HepG2 (cell line): ENCODE measurements at regions not wholly inside any gene's neighbourhood (a gene's known extent, or its start where the extent isn't known, plus 50 kb on each side); places are given as distances from the start of the nearest gene placed in this dataset.

Experiments used
- ATF1 ChIP-seq: IDR thresholded peaks from 2 replicates; pipeline ENCODE4 v1.6.1; 2016; ENCODE audit warnings: mild to moderate bottlenecking, control low read depth
- BRCA1 ChIP-seq: sonication (generic); formaldehyde crosslinking; IDR thresholded peaks from 2 replicates; pipeline ENCODE4 v1.4.0; 2020; ENCODE audit warnings: missing genetic modification reagents
- DPF2 ChIP-seq: sonication (generic); formaldehyde crosslinking; IDR thresholded peaks from 2 replicates; pipeline ENCODE4 v1.4.0; 2020; ENCODE audit warnings: mild to moderate bottlenecking, low read depth, missing genetic modification reagents, borderline replicate concordance
- KLF11 ChIP-seq: IDR thresholded peaks from 2 replicates; pipeline ENCODE4 v1.6.1; 2016; ENCODE audit warnings: missing compliant biosample characterization
- MBD4 ChIP-seq: IDR thresholded peaks from 2 replicates; pipeline ENCODE4 v1.6.1; 2012; ENCODE audit warnings: low read length, inconsistent platforms, borderline replicate concordance
- MED1 ChIP-seq: sonication (generic); formaldehyde crosslinking; IDR thresholded peaks from 2 replicates; pipeline ENCODE4 v1.4.0; 2020; ENCODE audit warnings: missing genetic modification reagents
- PPARG ChIP-seq: conservative IDR thresholded peaks from 2 replicates; pipeline ENCODE4 v1.6.1; 2016; ENCODE audit warnings: missing biosample characterization, missing genetic modification reagents
- SETDB1 ChIP-seq: sonication (generic); formaldehyde crosslinking; IDR thresholded peaks from 2 replicates; pipeline ENCODE4 v1.5.1; 2020; ENCODE audit warnings: missing genetic modification reagents, mild to moderate bottlenecking, borderline replicate concordance
- SIN3B ChIP-seq: fragments of 150-350 bp; IDR thresholded peaks from 2 replicates; pipeline ENCODE4 v1.6.1; 2014; ENCODE audit warnings: low read length
- SOX5 ChIP-seq: IDR thresholded peaks from 2 replicates; pipeline ENCODE4 v1.6.1; 2016; ENCODE audit warnings: borderline replicate concordance
- TCF7 ChIP-seq: sonication (generic); IDR thresholded peaks from 2 replicates; pipeline ENCODE4 v1.6.1; 2016; ENCODE audit warnings: antibody characterized with exemption, low read depth
- YEATS4 ChIP-seq: sonication (generic); formaldehyde crosslinking; IDR thresholded peaks from 2 replicates; pipeline ENCODE4 v1.4.0; 2020; ENCODE audit warnings: missing genetic modification reagents, borderline replicate concordance
- ZNF17 ChIP-seq: sonication (generic); formaldehyde crosslinking; IDR thresholded peaks from 2 replicates; pipeline ENCODE4 v1.5.0; 2020; ENCODE audit warnings: mild to moderate bottlenecking, missing genetic modification reagents
- ZNF20 ChIP-seq: sonication (generic); formaldehyde crosslinking; IDR thresholded peaks from 2 replicates; pipeline ENCODE4 v1.4.0; 2020; ENCODE audit warnings: mild to moderate bottlenecking, moderate library complexity, missing genetic modification reagents
- ZNF33B ChIP-seq: sonication (generic); formaldehyde crosslinking; IDR thresholded peaks from 2 replicates; pipeline ENCODE4 v1.5.1; 2020; ENCODE audit warnings: mild to moderate bottlenecking, missing genetic modification reagents
- ZNF503 ChIP-seq: sonication (generic); formaldehyde crosslinking; IDR thresholded peaks from 2 replicates; pipeline ENCODE4 v1.4.0; 2020; ENCODE audit warnings: missing genetic modification reagents
- ZNF781 ChIP-seq: sonication (generic); formaldehyde crosslinking; IDR thresholded peaks from 2 replicates; pipeline ENCODE4 v1.5.1; 2020; ENCODE audit warnings: borderline replicate concordance, mild to moderate bottlenecking, missing genetic modification reagents; ENCODE audit errors: not compliant biosample characterization
- ZNF83 ChIP-seq: sonication (generic); formaldehyde crosslinking; IDR thresholded peaks from 2 replicates; pipeline ENCODE4 v1.4.0; 2020; ENCODE audit warnings: missing genetic modification reagents, mild to moderate bottlenecking, borderline replicate concordance
- ZSCAN29 ChIP-seq: sonication (generic); formaldehyde crosslinking; conservative IDR thresholded peaks from 2 replicates; pipeline ENCODE4 v1.4.0; 2020; ENCODE audit warnings: mild to moderate bottlenecking, missing genetic modification reagents
- TF ChIP-seq, protein P1 (sequence below): sonication (generic); formaldehyde crosslinking; IDR thresholded peaks from 2 replicates; pipeline ENCODE4 v1.4.0; 2020; ENCODE audit warnings: missing genetic modification reagents
- TF ChIP-seq, protein P2 (sequence below): sonication (generic); formaldehyde crosslinking; IDR thresholded peaks from 2 replicates; pipeline ENCODE4 v1.5.1; 2020; ENCODE audit warnings: mild to moderate bottlenecking, moderate library complexity, missing genetic modification reagents
- TF ChIP-seq, protein P3 (sequence below): sonication (generic); formaldehyde crosslinking; IDR thresholded peaks from 2 replicates; pipeline ENCODE4 v1.4.0; 2020; ENCODE audit warnings: mild to moderate bottlenecking, low read depth, missing genetic modification reagents
- TF ChIP-seq, protein P4 (sequence below): sonication (generic); formaldehyde crosslinking; IDR thresholded peaks from 2 replicates; pipeline ENCODE4 v1.8.1; 2023; ENCODE audit warnings: mild to moderate bottlenecking, missing genetic modification reagents
- TF ChIP-seq, protein P5 (sequence below): IDR thresholded peaks from 2 replicates; pipeline ENCODE4 v1.6.1; 2012; ENCODE audit warnings: inconsistent platforms
- TF ChIP-seq, protein P6 (sequence below): conservative IDR thresholded peaks from 2 replicates; pipeline ENCODE4 v1.6.1; 2018; ENCODE audit warnings: missing genetic modification reagents

GRCh38 chr18:42168487-42168886 is 213.5 kb downstream of the PIK3C3 start (continued):
- TF ChIP-seq BRCA1 (CRISPR knock-in tag) (0 out of 2 replicates have a peak, but pooled peaks have one; percentile 71), MBD4 (no peak), PPARG (CRISPR knock-in tag) (peak; percentile 78), ZNF83 (no peak), ZNF781 (CRISPR knock-in tag) (no peak), ZNF17 (no peak), DPF2 (CRISPR knock-in tag) (peak; percentile 87), ATF1 (CRISPR knock-in tag) (peak; percentile 50), ZNF20 (CRISPR knock-in tag) (no peak), SOX5 (peak; percentile 91), TCF7 (peak; percentile 50), ZNF33B (no peak), ZSCAN29 (CRISPR knock-in tag) (no peak), ZNF503 (CRISPR knock-in tag) (peak; percentile 75), SETDB1 (no peak), KLF11 (CRISPR knock-in tag) (no peak), MED1 (peak; percentile 90), SIN3B (no peak), YEATS4 (CRISPR knock-in tag) (peak; percentile 70; the same call in 1 of the 2 replicates)
- TF ChIP-seq, protein P1, sequence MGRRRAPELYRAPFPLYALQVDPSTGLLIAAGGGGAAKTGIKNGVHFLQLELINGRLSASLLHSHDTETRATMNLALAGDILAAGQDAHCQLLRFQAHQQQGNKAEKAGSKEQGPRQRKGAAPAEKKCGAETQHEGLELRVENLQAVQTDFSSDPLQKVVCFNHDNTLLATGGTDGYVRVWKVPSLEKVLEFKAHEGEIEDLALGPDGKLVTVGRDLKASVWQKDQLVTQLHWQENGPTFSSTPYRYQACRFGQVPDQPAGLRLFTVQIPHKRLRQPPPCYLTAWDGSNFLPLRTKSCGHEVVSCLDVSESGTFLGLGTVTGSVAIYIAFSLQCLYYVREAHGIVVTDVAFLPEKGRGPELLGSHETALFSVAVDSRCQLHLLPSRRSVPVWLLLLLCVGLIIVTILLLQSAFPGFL (CRISPR knock-in tag) = no peak
- TF ChIP-seq, protein P2, sequence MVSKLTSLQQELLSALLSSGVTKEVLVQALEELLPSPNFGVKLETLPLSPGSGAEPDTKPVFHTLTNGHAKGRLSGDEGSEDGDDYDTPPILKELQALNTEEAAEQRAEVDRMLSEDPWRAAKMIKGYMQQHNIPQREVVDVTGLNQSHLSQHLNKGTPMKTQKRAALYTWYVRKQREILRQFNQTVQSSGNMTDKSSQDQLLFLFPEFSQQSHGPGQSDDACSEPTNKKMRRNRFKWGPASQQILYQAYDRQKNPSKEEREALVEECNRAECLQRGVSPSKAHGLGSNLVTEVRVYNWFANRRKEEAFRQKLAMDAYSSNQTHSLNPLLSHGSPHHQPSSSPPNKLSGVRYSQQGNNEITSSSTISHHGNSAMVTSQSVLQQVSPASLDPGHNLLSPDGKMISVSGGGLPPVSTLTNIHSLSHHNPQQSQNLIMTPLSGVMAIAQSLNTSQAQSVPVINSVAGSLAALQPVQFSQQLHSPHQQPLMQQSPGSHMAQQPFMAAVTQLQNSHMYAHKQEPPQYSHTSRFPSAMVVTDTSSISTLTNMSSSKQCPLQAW (CRISPR knock-in tag) = no peak
- TF ChIP-seq, protein P3, sequence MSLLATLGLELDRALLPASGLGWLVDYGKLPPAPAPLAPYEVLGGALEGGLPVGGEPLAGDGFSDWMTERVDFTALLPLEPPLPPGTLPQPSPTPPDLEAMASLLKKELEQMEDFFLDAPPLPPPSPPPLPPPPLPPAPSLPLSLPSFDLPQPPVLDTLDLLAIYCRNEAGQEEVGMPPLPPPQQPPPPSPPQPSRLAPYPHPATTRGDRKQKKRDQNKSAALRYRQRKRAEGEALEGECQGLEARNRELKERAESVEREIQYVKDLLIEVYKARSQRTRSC (CRISPR knock-in tag) = no peak
- TF ChIP-seq, protein P4, sequence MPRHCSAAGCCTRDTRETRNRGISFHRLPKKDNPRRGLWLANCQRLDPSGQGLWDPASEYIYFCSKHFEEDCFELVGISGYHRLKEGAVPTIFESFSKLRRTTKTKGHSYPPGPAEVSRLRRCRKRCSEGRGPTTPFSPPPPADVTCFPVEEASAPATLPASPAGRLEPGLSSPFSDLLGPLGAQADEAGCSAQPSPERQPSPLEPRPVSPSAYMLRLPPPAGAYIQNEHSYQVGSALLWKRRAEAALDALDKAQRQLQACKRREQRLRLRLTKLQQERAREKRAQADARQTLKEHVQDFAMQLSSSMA (CRISPR knock-in tag) = no peak
- TF ChIP-seq, protein P5, sequence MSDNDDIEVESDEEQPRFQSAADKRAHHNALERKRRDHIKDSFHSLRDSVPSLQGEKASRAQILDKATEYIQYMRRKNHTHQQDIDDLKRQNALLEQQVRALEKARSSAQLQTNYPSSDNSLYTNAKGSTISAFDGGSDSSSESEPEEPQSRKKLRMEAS = peak; percentile 39; the same call in 1 of the 2 replicates
- TF ChIP-seq, protein P6, sequence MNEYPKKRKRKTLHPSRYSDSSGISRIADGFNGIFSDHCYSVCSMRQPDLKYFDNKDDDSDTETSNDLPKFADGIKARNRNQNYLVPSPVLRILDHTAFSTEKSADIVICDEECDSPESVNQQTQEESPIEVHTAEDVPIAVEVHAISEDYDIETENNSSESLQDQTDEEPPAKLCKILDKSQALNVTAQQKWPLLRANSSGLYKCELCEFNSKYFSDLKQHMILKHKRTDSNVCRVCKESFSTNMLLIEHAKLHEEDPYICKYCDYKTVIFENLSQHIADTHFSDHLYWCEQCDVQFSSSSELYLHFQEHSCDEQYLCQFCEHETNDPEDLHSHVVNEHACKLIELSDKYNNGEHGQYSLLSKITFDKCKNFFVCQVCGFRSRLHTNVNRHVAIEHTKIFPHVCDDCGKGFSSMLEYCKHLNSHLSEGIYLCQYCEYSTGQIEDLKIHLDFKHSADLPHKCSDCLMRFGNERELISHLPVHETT = no peak
